Ishikawa (cell line): ENCODE measurements at regions not wholly inside any gene's neighbourhood (a gene's known extent, or its start where the extent isn't known, plus 50 kb on each side); places are given as distances from the start of the nearest gene placed in this dataset.

Experiments
- CEBPB ChIP-seq: IDR thresholded peaks from 2 replicates; pipeline ENCODE4 v1.6.1; 2012
- CREB1 ChIP-seq: IDR thresholded peaks from 2 replicates; pipeline ENCODE4 v1.6.1; 2012; ENCODE audit warnings: low read depth
- EGR1 ChIP-seq: IDR thresholded peaks from 2 replicates; pipeline ENCODE4 v1.6.1; 2012
- EP300 ChIP-seq: IDR thresholded peaks from 2 replicates; pipeline ENCODE4 v1.6.1; 2012; ENCODE audit warnings: borderline replicate concordance
- YY1 ChIP-seq: IDR thresholded peaks from 2 replicates; pipeline ENCODE4 v1.6.1; 2012; ENCODE audit warnings: low read depth
- ZBTB7A ChIP-seq: IDR thresholded peaks from 2 replicates; pipeline ENCODE4 v1.6.1; 2012; ENCODE audit warnings: low read depth
- TF ChIP-seq, protein P1 (sequence below): IDR thresholded peaks from 2 replicates; pipeline ENCODE4 v1.6.1; 2012
- TF ChIP-seq, protein P2 (sequence below): IDR thresholded peaks from 2 replicates; pipeline ENCODE4 v1.6.1; 2012

GRCh38 chr10:111999915-112000302 lies 183.7 kb downstream of the GPAM start:
- TF ChIP-seq CEBPB = no peak
- TF ChIP-seq, protein P1, sequence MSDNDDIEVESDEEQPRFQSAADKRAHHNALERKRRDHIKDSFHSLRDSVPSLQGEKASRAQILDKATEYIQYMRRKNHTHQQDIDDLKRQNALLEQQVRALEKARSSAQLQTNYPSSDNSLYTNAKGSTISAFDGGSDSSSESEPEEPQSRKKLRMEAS = no peak
- TF ChIP-seq EGR1 = no peak
- no peak for TF ChIP-seq CREB1
- TF ChIP-seq YY1 = no peak
- TF ChIP-seq, protein P2, sequence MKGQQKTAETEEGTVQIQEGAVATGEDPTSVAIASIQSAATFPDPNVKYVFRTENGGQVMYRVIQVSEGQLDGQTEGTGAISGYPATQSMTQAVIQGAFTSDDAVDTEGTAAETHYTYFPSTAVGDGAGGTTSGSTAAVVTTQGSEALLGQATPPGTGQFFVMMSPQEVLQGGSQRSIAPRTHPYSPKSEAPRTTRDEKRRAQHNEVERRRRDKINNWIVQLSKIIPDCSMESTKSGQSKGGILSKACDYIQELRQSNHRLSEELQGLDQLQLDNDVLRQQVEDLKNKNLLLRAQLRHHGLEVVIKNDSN = no peak
- TF ChIP-seq ZBTB7A = no peak
- TF ChIP-seq EP300 = no peak
